ENCODE measurements at regions not wholly inside any gene's neighbourhood (a gene's known extent, or its start where the extent isn't known, plus 50 kb on each side); places are given as distances from the start of the nearest gene placed in this dataset.

DNA sequence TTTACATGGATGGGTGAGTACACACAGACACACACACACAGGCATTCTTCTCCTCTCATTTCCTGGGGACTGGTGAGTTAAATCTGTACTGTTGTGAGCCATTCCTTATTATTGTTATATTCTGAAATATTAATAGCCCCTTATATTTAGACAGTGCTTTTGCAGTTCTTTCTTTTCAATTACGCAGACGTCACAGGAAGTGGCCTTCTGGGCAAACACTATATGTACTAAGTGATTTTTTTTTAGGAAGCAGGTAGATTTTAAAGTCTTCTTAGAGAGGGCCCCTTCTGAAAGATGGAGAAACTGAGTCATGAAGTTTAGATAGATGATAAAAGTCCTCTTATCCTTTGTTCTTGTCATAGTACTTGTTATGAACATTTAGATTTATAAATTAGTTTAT lies 1213.6 kb downstream of the VRK1 start:
- TF ChIP-seq, protein P1, sequence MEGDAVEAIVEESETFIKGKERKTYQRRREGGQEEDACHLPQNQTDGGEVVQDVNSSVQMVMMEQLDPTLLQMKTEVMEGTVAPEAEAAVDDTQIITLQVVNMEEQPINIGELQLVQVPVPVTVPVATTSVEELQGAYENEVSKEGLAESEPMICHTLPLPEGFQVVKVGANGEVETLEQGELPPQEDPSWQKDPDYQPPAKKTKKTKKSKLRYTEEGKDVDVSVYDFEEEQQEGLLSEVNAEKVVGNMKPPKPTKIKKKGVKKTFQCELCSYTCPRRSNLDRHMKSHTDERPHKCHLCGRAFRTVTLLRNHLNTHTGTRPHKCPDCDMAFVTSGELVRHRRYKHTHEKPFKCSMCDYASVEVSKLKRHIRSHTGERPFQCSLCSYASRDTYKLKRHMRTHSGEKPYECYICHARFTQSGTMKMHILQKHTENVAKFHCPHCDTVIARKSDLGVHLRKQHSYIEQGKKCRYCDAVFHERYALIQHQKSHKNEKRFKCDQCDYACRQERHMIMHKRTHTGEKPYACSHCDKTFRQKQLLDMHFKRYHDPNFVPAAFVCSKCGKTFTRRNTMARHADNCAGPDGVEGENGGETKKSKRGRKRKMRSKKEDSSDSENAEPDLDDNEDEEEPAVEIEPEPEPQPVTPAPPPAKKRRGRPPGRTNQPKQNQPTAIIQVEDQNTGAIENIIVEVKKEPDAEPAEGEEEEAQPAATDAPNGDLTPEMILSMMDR (IDR thresholded peaks at IDR 0.05), result no peak
- no peak for TF ChIP-seq POLR2A (IDR thresholded peaks at IDR 0.05)
- no peak for TF ChIP-seq EP300 (IDR thresholded peaks at IDR 0.05)
